ENCODE measurements at regions not wholly inside any gene's neighbourhood (a gene's known extent, or its start where the extent isn't known, plus 50 kb on each side); places are given as distances from the start of the nearest gene placed in this dataset.

DNA sequence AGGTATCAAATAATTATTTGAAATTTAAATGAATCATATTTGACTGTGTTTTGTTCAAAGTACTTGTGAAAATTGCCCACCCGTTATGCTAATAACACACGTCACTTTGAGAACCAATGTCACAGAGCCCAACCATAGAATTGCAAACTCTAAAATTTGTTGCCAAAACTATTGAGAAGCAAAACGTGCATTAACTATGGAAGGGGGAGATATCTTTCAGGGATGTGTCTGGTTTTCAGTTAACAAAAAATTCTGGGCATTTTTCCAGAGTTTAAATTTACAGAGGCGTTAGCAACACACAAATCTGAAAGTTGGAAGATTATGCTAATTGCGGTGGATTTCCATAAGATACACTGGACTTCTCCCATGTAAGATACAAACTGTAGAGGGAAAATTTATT, 371.8 kb upstream of the E2F7 start:
- H3K9me3 Mint-ChIP-seq = no peaks in the 10 kb centered on the region
- H3K36me3 Mint-ChIP-seq (ENCODE audit: low read depth) = no peaks in the 10 kb centered on the region
- no peaks in the 10 kb centered on the region for H3K27me3 Mint-ChIP-seq
- no peak overlapping the region for H3K4me3 Mint-ChIP-seq
- H3K4me1 Mint-ChIP-seq = no peaks in the 10 kb centered on the region
- no peak for ATAC-seq (replicated peaks)
- no peak overlapping the region for H3K27ac Mint-ChIP-seq

GRCh38 chr12:77435446-77436091, 370.2 kb upstream of the E2F7 start:
- Mint-ChIP-seq H3K4me3 (no peak overlapping the region), H3K27me3 (no peaks in the 10 kb centered on the region), H3K36me3 (ENCODE audit: low read depth) (no peaks in the 10 kb centered on the region), H3K9me3 (peaks cover 5% of the 10 kb centered on the region), H3K4me1 (no peaks in the 10 kb centered on the region), H3K27ac (no peak overlapping the region)
- ATAC-seq (replicated peaks) = no peak

- H3K9me3 Mint-ChIP-seq = peaks cover 5% of the 10 kb centered on the region
- no peak overlapping the region for H3K27ac Mint-ChIP-seq
- H3K36me3 Mint-ChIP-seq (ENCODE audit: low read depth) = no peaks in the 10 kb centered on the region
- no peak overlapping the region for H3K4me3 Mint-ChIP-seq
- ATAC-seq (replicated peaks) = no peak
- H3K4me1 Mint-ChIP-seq = no peaks in the 10 kb centered on the region
- no peaks in the 10 kb centered on the region for H3K27me3 Mint-ChIP-seq
Observed at GRCh38 chr12:77433799-77434198, 368.4 kb upstream of the E2F7 start.

GRCh38 chr12:77429426-77429825, 364.1 kb upstream of the E2F7 start:
- Mint-ChIP-seq H3K36me3 (ENCODE audit: low read depth) (no peaks in the 10 kb centered on the region), H3K9me3 (peaks cover 12% of the 10 kb centered on the region), H3K4me1 (no peaks in the 10 kb centered on the region), H3K27ac (no peak overlapping the region), H3K27me3 (no peaks in the 10 kb centered on the region), H3K4me3 (no peak overlapping the region)
- ATAC-seq (replicated peaks) = no peak

DNA sequence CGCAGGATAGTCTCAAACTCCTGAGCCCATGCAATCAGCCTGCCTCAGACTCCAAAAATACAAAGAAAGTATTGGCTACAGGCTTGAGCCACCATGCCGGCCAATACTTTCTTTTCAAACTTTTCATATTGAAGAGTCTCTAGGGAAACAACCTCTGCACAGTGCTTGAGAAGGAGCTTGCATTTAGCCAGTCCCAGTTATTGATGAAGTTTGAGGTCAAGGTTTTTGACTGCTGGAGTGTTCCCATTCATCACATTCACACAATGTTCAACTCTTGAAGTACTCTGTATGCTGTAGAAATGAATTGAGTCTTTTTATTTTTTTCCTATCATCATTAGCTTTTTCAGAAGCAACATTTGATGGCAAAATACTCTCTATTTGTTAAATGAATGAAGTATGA, 355.8 kb upstream of the E2F7 start:
- no peak overlapping the region for H3K27ac Mint-ChIP-seq
- no peaks in the 10 kb centered on the region for H3K36me3 Mint-ChIP-seq (ENCODE audit: low read depth)
- ATAC-seq (replicated peaks) = no peak
- H3K4me3 Mint-ChIP-seq = no peak overlapping the region
- H3K9me3 Mint-ChIP-seq = no peaks in the 10 kb centered on the region
- H3K4me1 Mint-ChIP-seq = no peaks in the 10 kb centered on the region
- no peaks in the 10 kb centered on the region for H3K27me3 Mint-ChIP-seq

DNA sequence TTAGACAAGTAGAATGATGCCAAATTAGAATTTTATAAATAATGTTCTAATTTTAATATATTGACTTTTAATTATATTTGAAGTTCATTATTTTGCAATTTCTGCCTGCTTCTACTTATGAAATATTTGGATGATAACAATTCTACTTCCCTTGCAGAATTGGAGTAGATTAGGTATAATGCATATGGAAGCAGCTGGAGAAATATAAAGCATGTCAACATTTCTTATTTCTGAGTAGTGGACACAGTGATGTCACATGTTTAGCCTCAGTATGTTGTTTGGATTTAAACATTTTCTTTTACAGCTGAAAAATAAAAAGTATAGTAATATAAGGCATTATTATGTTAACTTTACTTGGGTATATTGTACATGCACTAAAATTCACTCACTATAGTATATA, 344.2 kb upstream of the E2F7 start:
- no peaks in the 10 kb centered on the region for H3K9me3 Mint-ChIP-seq
- no peaks in the 10 kb centered on the region for H3K4me1 Mint-ChIP-seq
- no peak overlapping the region for H3K4me3 Mint-ChIP-seq
- ATAC-seq (replicated peaks) = no peak
- no peak overlapping the region for H3K27ac Mint-ChIP-seq
- H3K36me3 Mint-ChIP-seq (ENCODE audit: low read depth) = no peaks in the 10 kb centered on the region
- H3K27me3 Mint-ChIP-seq = no peaks in the 10 kb centered on the region

GRCh38 chr12:77407931-77408330, 342.6 kb upstream of the E2F7 start:
- no peak for ATAC-seq (replicated peaks)
- no peaks in the 10 kb centered on the region for H3K4me1 Mint-ChIP-seq
- no peaks in the 10 kb centered on the region for H3K9me3 Mint-ChIP-seq
- no peak overlapping the region for H3K4me3 Mint-ChIP-seq
- H3K36me3 Mint-ChIP-seq (ENCODE audit: low read depth) = no peaks in the 10 kb centered on the region
- H3K27ac Mint-ChIP-seq = no peak overlapping the region
- H3K27me3 Mint-ChIP-seq = no peaks in the 10 kb centered on the region

GRCh38 chr12:77406219-77406905, 341.0 kb upstream of the E2F7 start:
- H3K9me3 Mint-ChIP-seq = no peaks in the 10 kb centered on the region
- H3K4me3 Mint-ChIP-seq = no peak overlapping the region
- no peak for ATAC-seq (replicated peaks)
- no peaks in the 10 kb centered on the region for H3K27me3 Mint-ChIP-seq
- H3K27ac Mint-ChIP-seq = no peak overlapping the region
- no peaks in the 10 kb centered on the region for H3K36me3 Mint-ChIP-seq (ENCODE audit: low read depth)
- H3K4me1 Mint-ChIP-seq = no peaks in the 10 kb centered on the region

- Mint-ChIP-seq H3K36me3 (ENCODE audit: low read depth) (no peaks in the 10 kb centered on the region), H3K27me3 (no peaks in the 10 kb centered on the region), H3K9me3 (no peaks in the 10 kb centered on the region), H3K27ac (no peak overlapping the region), H3K4me3 (no peak overlapping the region), H3K4me1 (no peaks in the 10 kb centered on the region)
- no peak for ATAC-seq (replicated peaks)
Observed at GRCh38 chr12:77402716-77403115, 337.3 kb upstream of the E2F7 start.

DNA sequence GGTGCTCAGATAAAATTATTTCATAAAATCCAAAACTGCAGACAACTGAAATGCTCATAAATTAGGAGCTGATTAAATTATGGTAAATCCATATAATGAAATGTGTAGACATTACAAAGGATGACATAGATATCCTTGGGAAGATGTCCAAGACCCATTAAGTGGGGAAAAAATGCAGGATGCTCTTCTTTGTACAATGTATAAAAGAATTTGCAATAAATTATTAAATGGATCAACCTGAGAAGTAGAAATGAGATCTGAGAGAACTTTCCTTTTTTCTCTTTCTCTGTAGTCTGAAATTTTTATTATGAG, 336.4 kb upstream of the E2F7 start:
- Mint-ChIP-seq H3K27me3 (no peaks in the 10 kb centered on the region), H3K36me3 (ENCODE audit: low read depth) (no peaks in the 10 kb centered on the region), H3K9me3 (no peaks in the 10 kb centered on the region), H3K27ac (no peak overlapping the region), H3K4me1 (no peaks in the 10 kb centered on the region), H3K4me3 (no peak overlapping the region)
- no peak for ATAC-seq (replicated peaks)

- no peaks in the 10 kb centered on the region for H3K9me3 Mint-ChIP-seq
- no peaks in the 10 kb centered on the region for H3K36me3 Mint-ChIP-seq (ENCODE audit: low read depth)
- ATAC-seq (replicated peaks) = no peak
Observed at GRCh38 chr12:77401064-77401769, 335.8 kb upstream of the E2F7 start.

GRCh38 chr12:77392467-77393088, 327.2 kb upstream of the E2F7 start:
- Mint-ChIP-seq H3K27ac (no peak overlapping the region), H3K27me3 (no peaks in the 10 kb centered on the region), H3K4me1 (no peaks in the 10 kb centered on the region), H3K9me3 (no peaks in the 10 kb centered on the region), H3K4me3 (no peak overlapping the region), H3K36me3 (ENCODE audit: low read depth) (no peaks in the 10 kb centered on the region)
- ATAC-seq (replicated peaks) = no peak

More at GRCh38 chr12:77401064-77401769, 335.8 kb upstream of the E2F7 start:
- Mint-ChIP-seq H3K27ac (no peak overlapping the region), H3K27me3 (no peaks in the 10 kb centered on the region), H3K4me1 (no peaks in the 10 kb centered on the region), H3K4me3 (no peak overlapping the region)

DNA sequence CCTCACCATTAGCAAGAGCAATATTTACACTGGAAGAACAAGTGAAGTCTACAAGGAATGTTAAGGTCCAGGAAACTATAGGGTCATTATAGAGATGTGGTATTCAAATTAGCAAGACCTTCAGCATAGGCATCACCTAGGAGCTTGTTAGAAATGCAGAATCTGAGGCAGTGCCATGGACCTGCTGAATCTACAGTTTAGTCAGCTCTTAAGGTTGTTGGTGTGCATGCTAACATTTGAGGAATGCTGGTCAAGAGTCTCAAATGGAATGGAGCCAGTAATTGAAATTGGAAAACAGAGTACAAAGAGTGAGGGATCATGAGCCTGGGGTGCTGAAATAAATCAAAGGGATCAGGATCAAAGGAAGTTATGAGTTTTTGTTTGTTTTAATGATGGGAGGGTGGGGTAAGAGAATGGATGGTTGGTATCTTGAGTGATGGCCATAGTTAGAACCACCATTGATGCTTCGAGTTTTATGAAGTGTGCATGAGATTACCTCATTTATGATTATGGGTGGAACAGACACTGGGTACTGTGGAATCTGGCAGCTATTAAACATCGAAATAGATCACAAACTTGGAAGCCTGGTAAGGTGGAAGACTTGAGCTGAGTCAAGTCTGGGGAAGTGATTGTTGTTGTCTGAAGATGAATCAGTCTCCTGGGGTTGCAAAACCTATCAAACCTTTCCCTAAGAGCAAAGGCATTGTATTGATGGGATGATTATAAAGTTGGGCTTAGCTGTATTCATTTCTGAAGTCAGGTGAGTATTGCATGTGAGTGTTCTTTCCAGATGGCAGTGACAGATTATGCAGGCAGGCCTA, 323.3 kb upstream of the E2F7 start:
- no peaks in the 10 kb centered on the region for H3K4me1 Mint-ChIP-seq
- no peak overlapping the region for H3K27ac Mint-ChIP-seq
- H3K9me3 Mint-ChIP-seq = no peaks in the 10 kb centered on the region
- H3K36me3 Mint-ChIP-seq (ENCODE audit: low read depth) = no peaks in the 10 kb centered on the region
- ATAC-seq (replicated peaks) = no peak
- H3K4me3 Mint-ChIP-seq = no peak overlapping the region
- no peaks in the 10 kb centered on the region for H3K27me3 Mint-ChIP-seq

- H3K4me1 Mint-ChIP-seq = no peaks in the 10 kb centered on the region
- H3K27ac Mint-ChIP-seq = no peak overlapping the region
- H3K27me3 Mint-ChIP-seq = no peaks in the 10 kb centered on the region
- H3K36me3 Mint-ChIP-seq (ENCODE audit: low read depth) = no peaks in the 10 kb centered on the region
- no peaks in the 10 kb centered on the region for H3K9me3 Mint-ChIP-seq
- no peak overlapping the region for H3K4me3 Mint-ChIP-seq
- no peak for ATAC-seq (replicated peaks)
Observed at GRCh38 chr12:77387671-77388070, 322.3 kb upstream of the E2F7 start.

Data from activated T-helper 17 cell treated with anti-CD3 and anti-CD28 coated beads, Interleukin-2, amount 50 U/mL, for 72 hours (primary cell).